H1 (cell line): ENCODE measurements at regions not wholly inside any gene's neighbourhood (a gene's known extent, or its start where the extent isn't known, plus 50 kb on each side); places are given as distances from the start of the nearest gene placed in this dataset.

ENCODE experiments used
- CEBPB ChIP-seq: IDR thresholded peaks from 2 replicates; pipeline ENCODE4 v1.6.1; 2012; ENCODE audit warnings: low read depth, low read length
- CREB1 ChIP-seq: IDR thresholded peaks from 2 replicates; pipeline ENCODE4 v1.6.1; 2012; ENCODE audit warnings: inconsistent platforms
- GABPA ChIP-seq: IDR thresholded peaks from 2 replicates; pipeline ENCODE4 v1.6.1; 2011; ENCODE audit warnings: mild to moderate bottlenecking, low read length, moderate library complexity, borderline replicate concordance; ENCODE audit not compliant: insufficient read depth
- HDAC2 ChIP-seq, 2 experiments: fragments of 300-600 bp in 1 of 2; sonication (generic) in 1 of 2; IDR thresholded peaks; 2 replicates each; pipeline ENCODE4 v1.6.1; 2011 to 2012; ENCODE audit warnings: low read depth in 2 of 2, low read length in 2 of 2, mild to moderate bottlenecking in 2 of 2, moderate library complexity in 2 of 2, borderline replicate concordance in 1 of 2, inconsistent platforms in 1 of 2
- JUND ChIP-seq: IDR thresholded peaks from 2 replicates; pipeline ENCODE4 v1.6.1; 2011; ENCODE audit warnings: mild to moderate bottlenecking, improper control_type of control experiment, low read length
- POLR2A ChIP-seq, 2 experiments: IDR thresholded peaks; 1 replicate in 1 of 2; 2 replicates in 1 of 2; pipeline ENCODE4 v1.6.1; 2011; ENCODE audit warnings: low read depth in 2 of 2, low read length in 2 of 2, mild to moderate bottlenecking in 2 of 2; ENCODE audit errors: control extremely low read depth in 1 of 2
- ZNF274 ChIP-seq: IDR thresholded peaks from 2 replicates; pipeline ENCODE4 v1.7.0; 2012; ENCODE audit warnings: low read length, borderline replicate concordance; ENCODE audit errors: extremely low read depth
- TF ChIP-seq, protein P1 (sequence below), 3 experiments: IDR thresholded peaks; 1 replicate in 2 of 3; 2 replicates in 1 of 3; pipeline versions ENCODE4 v1.5.1 to v1.6.1; 2011; ENCODE audit warnings: low read length in 3 of 3, mild to moderate bottlenecking in 3 of 3, inconsistent platforms in 2 of 3, low read depth in 1 of 3, moderate library complexity in 1 of 3; ENCODE audit not compliant: insufficient read depth in 1 of 3; ENCODE audit errors: control extremely low read depth in 1 of 3
- TF ChIP-seq, protein P2 (sequence below): IDR thresholded peaks from 2 replicates; pipeline ENCODE4 v1.6.1; 2011; ENCODE audit warnings: low read length, improper control_type of control experiment

DNA sequence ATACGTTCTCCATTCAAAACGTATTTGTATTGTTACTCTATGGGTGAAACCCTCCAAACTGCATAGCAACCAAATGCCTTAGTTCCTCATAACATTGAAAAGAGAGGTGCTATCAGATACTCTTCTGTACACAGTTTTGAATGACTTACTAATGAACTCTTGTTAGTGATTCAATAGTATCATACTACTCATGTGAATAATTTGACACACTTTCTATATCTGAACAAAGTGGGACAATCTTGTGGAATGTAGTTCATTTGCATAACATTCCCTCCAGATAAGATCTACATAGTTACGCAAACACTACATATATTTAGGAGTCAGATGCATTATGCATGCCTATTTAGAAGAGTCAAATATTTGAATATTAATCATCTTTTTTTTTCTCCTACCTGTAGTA lies 232.0 kb upstream of the NRXN1 start:
- TF ChIP-seq, protein P1, sequence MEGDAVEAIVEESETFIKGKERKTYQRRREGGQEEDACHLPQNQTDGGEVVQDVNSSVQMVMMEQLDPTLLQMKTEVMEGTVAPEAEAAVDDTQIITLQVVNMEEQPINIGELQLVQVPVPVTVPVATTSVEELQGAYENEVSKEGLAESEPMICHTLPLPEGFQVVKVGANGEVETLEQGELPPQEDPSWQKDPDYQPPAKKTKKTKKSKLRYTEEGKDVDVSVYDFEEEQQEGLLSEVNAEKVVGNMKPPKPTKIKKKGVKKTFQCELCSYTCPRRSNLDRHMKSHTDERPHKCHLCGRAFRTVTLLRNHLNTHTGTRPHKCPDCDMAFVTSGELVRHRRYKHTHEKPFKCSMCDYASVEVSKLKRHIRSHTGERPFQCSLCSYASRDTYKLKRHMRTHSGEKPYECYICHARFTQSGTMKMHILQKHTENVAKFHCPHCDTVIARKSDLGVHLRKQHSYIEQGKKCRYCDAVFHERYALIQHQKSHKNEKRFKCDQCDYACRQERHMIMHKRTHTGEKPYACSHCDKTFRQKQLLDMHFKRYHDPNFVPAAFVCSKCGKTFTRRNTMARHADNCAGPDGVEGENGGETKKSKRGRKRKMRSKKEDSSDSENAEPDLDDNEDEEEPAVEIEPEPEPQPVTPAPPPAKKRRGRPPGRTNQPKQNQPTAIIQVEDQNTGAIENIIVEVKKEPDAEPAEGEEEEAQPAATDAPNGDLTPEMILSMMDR (IDR thresholded peaks at IDR 0.05; ENCODE audit: control extremely low read depth in 1 of 3, insufficient read depth in 1 of 3, low read depth in 1 of 3, low read length in 3 of 3): no peak
- TF ChIP-seq CREB1 (no peak), CEBPB (peak; percentile 34; the same call in 1 of the 2 replicates), POLR2A (IDR thresholded peaks at IDR 0.05; ENCODE audit: control extremely low read depth in 1 of 2, low read depth in 2 of 2, low read length in 2 of 2) (no peak), HDAC2 (IDR thresholded peaks at IDR 0.05; ENCODE audit: borderline replicate concordance in 1 of 2, low read depth in 2 of 2, low read length in 2 of 2) (no peak), GABPA (no peak), JUND (no peak), ZNF274 (no peak)
- TF ChIP-seq, protein P2, sequence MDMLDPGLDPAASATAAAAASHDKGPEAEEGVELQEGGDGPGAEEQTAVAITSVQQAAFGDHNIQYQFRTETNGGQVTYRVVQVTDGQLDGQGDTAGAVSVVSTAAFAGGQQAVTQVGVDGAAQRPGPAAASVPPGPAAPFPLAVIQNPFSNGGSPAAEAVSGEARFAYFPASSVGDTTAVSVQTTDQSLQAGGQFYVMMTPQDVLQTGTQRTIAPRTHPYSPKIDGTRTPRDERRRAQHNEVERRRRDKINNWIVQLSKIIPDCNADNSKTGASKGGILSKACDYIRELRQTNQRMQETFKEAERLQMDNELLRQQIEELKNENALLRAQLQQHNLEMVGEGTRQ: no peak
